HG03457 (cell line): ENCODE measurements at regions not wholly inside any gene's neighbourhood (a gene's known extent, or its start where the extent isn't known, plus 50 kb on each side); places are given as distances from the start of the nearest gene placed in this dataset.
A peak's percentile ranks its signal among the peaks of the same experiment; 100 is the strongest.
"Not testable (repeated sequence)": the region's sequence is repeated elsewhere in the genome, so short reads cannot be mapped to it uniquely, and the experiment has no call there.

ENCODE experiments used
- ATAC-seq: cut with Tn5 transposase; IDR thresholded peaks from one replicate; pipeline ENCODE4 v1.9.1; 2021; ENCODE audit warnings: moderate number of reproducible peaks; ENCODE audit not compliant: unreplicated experiment

GRCh38 chr1:199089393-199090122 is 450.7 kb downstream of the PTPRC start:
- ATAC-seq, result peak; percentile 90

GRCh38 chr1:199095628-199096027 is 456.8 kb downstream of the PTPRC start:
- ATAC-seq, result not testable (repeated sequence)

GRCh38 chr1:199096591-199096990 is 457.8 kb downstream of the PTPRC start:
- no peak for ATAC-seq

GRCh38 chr1:199098468-199098867 is 459.6 kb downstream of the PTPRC start:
- ATAC-seq, result no peak

- no peak for ATAC-seq
These were observed 462.3 kb downstream of the PTPRC start for GRCh38 chr1:199101139-199101538.

GRCh38 chr1:199101635-199102034 is 462.8 kb downstream of the PTPRC start:
- no peak for ATAC-seq

GRCh38 chr1:199102239-199102638 is 463.4 kb downstream of the PTPRC start:
- ATAC-seq, result no peak

- ATAC-seq, result no peak
These were observed 470.3 kb downstream of the PTPRC start for GRCh38 chr1:199109160-199109559.

GRCh38 chr1:199112365-199112764 is 473.5 kb downstream of the PTPRC start:
- no peak for ATAC-seq

- no peak for ATAC-seq
These were observed 474.5 kb downstream of the PTPRC start for GRCh38 chr1:199113265-199113869.

- ATAC-seq, result no peak
These were observed 477.6 kb downstream of the PTPRC start for GRCh38 chr1:199116488-199116887.

- no peak for ATAC-seq
These were observed 482.2 kb downstream of the PTPRC start for GRCh38 chr1:199121047-199121446.

GRCh38 chr1:199122085-199122484 is 483.2 kb downstream of the PTPRC start:
- no peak for ATAC-seq

GRCh38 chr1:199122532-199123311 is 483.9 kb downstream of the PTPRC start:
- no peak for ATAC-seq

GRCh38 chr1:199123615-199124014 is 484.8 kb downstream of the PTPRC start:
- ATAC-seq, result no peak

- ATAC-seq, result no peak
These were observed 485.5 kb downstream of the PTPRC start for GRCh38 chr1:199124351-199124750.

GRCh38 chr1:199129247-199129646 is 490.4 kb downstream of the PTPRC start:
- no peak for ATAC-seq

GRCh38 chr1:199132006-199132405 is 493.2 kb downstream of the PTPRC start:
- ATAC-seq, result no peak

- ATAC-seq, result no peak
These were observed 497.1 kb downstream of the PTPRC start for GRCh38 chr1:199135901-199136300.

- no peak for ATAC-seq
These were observed 499.2 kb downstream of the PTPRC start for GRCh38 chr1:199138061-199138460.

GRCh38 chr1:199149591-199149990 is 510.8 kb downstream of the PTPRC start:
- ATAC-seq, result no peak

- ATAC-seq, result no peak
These were observed 511.9 kb downstream of the PTPRC start for GRCh38 chr1:199150756-199151155.
